Tibial artery (tissue), 4 donors: ENCODE measurements at regions not wholly inside any gene's neighbourhood (a gene's known extent, or its start where the extent isn't known, plus 50 kb on each side); places are given as distances from the start of the nearest gene placed in this dataset.
"Not testable (repeated sequence)": the region's sequence is repeated elsewhere in the genome, so short reads cannot be mapped to it uniquely, and the experiment has no call there.

Experiments
- DNase-seq, 2 donors: peaks; one replicate each; pipeline ENCODE4 v3.0.0-alpha.2; 2019
- H3K27ac ChIP-seq, 2 donors: fragments of 200-600 bp; sonication (generic) in 1 of 2; 1 replicate in 1 of 2; 2 replicates in 1 of 2; pipeline ENCODE4 v1.5.1; 2018 to 2019; ENCODE audit warnings: mild to moderate bottlenecking in 1 of 2
- H3K27me3 ChIP-seq, 2 donors: fragments of 200-600 bp; sonication (generic) in 1 of 2; one replicate each; pipeline versions ENCODE4 v1.5.1 to v1.6.0; 2016 to 2019
- H3K36me3 ChIP-seq, 3 donors: fragments of 200-600 bp; sonication (generic) in 2 of 3; one replicate each; pipeline ENCODE4 v1.5.1; 2016 to 2019; ENCODE audit warnings: mild to moderate bottlenecking in 2 of 3
- H3K4me1 ChIP-seq, 4 donors: fragments of 200-600 bp; sonication (generic) in 2 of 4; 1 replicate in 3 of 4; 2 replicates in 1 of 4; pipeline ENCODE4 v1.5.1; 2016 to 2019
- H3K4me3 ChIP-seq, 2 donors: fragments of 200-600 bp; sonication (generic) in 1 of 2; 1 replicate in 1 of 2; 2 replicates in 1 of 2; pipeline ENCODE4 v1.5.1; 2018 to 2019; ENCODE audit warnings: mild to moderate bottlenecking in 2 of 2
- H3K9me3 ChIP-seq, 3 donors: fragments of 200-600 bp; sonication (generic) in 1 of 3; one replicate each; pipeline ENCODE4 v1.5.1; 2016 to 2019
- intact Hi-C: fragments of 100-400 bp; cut with DNase I; formaldehyde crosslinking; loops from one replicate; pipeline ENCODE4 v1.15.0; 2023; ENCODE audit warnings: low total_unique reads
- TF ChIP-seq, protein P1 (sequence below), 2 experiments: fragments of 200-600 bp in 1 of 2; fragments of 450-650 bp in 1 of 2; IDR thresholded peaks; one replicate each; pipeline ENCODE4 v1.5.1; 2017 to 2019; ENCODE audit warnings: antibody characterized with exemption in 2 of 2, mild to moderate bottlenecking in 1 of 2, moderate library complexity in 1 of 2

DNA sequence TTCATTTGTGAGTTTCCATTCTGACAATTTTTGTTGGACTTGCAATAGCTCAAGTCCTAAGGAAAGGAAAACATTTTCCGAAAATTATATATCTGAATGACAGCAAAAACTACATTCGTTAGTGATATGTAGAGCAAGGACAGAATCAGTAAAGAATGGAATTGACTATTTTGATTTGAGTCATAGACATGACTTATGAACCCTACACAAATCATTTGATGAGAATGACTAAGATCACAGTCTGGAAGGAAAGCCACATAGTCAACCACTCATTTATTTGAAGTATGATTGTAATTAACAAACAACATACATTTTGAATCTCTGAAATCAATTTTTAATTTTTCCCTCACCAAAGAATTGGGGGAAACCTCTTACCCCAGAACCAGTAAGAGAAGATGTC, 231.6 kb upstream of the CRIM1 start:
- intact Hi-C loops = no loop called here
- Histone ChIP-seq H3K4me1 (no peaks in the 10 kb centered on the region), H3K9me3 (peaks cover 0 to 6% (median 0%) of the 10 kb centered on the region in 3 donors), H3K36me3 (no peaks in the 10 kb centered on the region), H3K27me3 (peaks cover 0 to 7% of the 10 kb centered on the region in 2 donors), H3K27ac (no peak overlapping the region), H3K4me3 (no peak overlapping the region)
- TF ChIP-seq, protein P1, sequence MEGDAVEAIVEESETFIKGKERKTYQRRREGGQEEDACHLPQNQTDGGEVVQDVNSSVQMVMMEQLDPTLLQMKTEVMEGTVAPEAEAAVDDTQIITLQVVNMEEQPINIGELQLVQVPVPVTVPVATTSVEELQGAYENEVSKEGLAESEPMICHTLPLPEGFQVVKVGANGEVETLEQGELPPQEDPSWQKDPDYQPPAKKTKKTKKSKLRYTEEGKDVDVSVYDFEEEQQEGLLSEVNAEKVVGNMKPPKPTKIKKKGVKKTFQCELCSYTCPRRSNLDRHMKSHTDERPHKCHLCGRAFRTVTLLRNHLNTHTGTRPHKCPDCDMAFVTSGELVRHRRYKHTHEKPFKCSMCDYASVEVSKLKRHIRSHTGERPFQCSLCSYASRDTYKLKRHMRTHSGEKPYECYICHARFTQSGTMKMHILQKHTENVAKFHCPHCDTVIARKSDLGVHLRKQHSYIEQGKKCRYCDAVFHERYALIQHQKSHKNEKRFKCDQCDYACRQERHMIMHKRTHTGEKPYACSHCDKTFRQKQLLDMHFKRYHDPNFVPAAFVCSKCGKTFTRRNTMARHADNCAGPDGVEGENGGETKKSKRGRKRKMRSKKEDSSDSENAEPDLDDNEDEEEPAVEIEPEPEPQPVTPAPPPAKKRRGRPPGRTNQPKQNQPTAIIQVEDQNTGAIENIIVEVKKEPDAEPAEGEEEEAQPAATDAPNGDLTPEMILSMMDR (IDR thresholded peaks at IDR 0.05) = no peak
- no peak for DNase-seq

DNA sequence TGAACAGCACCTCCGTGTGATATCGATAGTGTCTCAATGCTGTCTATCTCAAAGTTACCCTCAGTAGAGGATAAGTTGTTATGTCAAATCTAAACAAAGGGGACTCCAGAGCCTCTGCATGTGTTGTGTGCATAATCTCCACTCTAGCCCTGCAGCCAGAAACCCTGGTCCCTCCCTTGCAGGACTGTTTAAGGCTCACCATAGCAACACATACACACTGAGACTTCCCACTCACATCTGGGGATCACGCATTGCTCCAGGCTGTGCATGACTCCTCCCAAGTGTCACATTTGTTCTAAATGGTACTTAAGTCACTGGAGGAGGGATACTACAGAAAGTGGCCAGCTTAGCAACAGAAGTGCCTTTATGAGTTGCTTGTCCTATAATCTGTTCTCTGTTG, 258.6 kb upstream of the CRIM1 start:
- DNase-seq = no peak
- no peak overlapping the region for H3K27ac ChIP-seq
- H3K27me3 ChIP-seq = no peaks in the 10 kb centered on the region
- H3K36me3 ChIP-seq = no peaks in the 10 kb centered on the region
- TF ChIP-seq, protein P1 (IDR thresholded peaks at IDR 0.05) = no peak
- H3K9me3 ChIP-seq = peaks cover 0 to 9% (median 7%) of the 10 kb centered on the region in 3 donors
- H3K4me3 ChIP-seq = no peak overlapping the region
- H3K4me1 ChIP-seq = no peaks in the 10 kb centered on the region
- intact Hi-C loops = no loop called here

DNA sequence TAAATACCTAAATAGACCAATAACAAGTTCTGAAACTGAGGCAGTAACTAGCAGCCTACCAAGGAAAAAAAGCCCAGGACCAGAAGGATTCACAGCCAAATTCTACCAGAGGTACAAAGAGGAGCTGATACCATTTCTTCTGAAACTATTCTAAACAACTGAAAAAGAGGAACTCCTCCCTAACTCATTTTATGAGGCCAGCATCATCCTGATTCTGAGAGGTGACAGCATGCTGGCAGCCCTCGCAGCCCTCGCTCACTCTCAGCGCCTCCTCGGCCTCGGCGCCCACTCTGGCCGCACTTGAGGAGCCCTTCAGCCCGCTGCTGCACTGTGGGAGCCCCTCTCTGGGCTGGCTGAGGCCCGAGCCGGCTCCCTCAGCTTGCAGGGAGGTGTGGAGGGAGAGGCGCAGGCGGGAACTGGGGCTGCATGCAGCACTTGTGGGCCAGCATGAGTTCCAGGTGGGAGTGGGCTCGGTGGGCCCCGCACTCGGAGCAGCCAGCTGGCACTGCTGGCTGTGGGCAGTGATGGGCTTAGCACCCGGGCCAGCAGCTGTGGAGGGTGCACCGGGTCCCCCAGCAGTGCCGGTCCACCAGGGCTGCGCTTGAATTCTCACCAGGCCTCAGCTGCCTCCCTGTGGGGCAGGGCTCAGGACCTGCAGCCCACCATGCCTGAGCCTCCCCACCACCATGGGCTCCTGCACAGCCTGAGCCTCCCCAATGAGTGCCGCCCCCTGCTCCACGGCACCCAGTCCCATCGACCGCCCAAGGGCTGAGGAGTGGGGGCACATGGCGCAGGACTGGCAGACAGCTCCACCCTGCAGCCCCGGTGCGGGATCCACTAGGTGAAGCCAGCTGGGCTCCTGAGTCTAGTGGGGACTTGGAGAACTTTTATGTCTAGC, 263.5 kb upstream of the CRIM1 start:
- H3K27ac ChIP-seq, H3K36me3 ChIP-seq, H3K4me1 ChIP-seq, intact Hi-C loops, DNase-seq, H3K27me3 ChIP-seq, H3K4me3 ChIP-seq: not testable (repeated sequence)
- H3K9me3 ChIP-seq = peaks cover 0 to 14% (median 10%) of the 10 kb centered on the region in 3 donors

DNA sequence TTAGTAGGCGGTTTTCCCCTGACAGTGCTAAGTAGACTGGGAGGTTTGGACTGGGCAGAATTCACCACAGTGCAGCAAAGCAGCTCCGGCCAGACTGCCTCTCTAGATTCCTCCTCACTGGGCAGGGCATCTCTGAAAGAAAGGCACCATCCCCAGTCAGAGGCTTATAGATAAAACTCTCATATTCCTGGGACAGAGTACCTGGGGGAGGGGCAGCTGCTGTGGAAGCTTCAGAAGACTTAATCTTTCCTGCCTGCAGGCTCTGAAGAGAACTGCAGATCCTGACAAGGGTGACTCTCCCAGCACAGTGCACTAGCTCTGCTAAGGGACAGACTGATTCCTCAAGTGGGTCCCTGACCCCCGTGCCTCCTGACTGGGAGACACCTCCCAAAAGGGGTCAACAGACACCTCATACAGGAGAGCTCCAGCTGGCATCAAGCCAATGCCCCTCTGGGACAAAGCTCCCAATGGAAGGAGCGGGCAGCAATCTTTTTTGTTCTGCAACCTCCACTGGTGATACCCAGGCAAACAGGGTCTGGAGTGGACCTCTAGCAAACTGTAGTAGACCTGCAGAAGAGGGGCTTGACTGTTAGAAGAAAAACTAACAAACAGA, 266.8 kb upstream of the CRIM1 start:
- Histone ChIP-seq H3K27ac (no peak overlapping the region), H3K4me1 (no peaks in the 10 kb centered on the region), H3K27me3 (no peaks in the 10 kb centered on the region), H3K9me3 (peaks cover 0 to 10% (median 9%) of the 10 kb centered on the region in 3 donors), H3K4me3 (no peak overlapping the region), H3K36me3 (no peaks in the 10 kb centered on the region)
- intact Hi-C loops = no loop called here
- no peak for DNase-seq
- TF ChIP-seq, protein P1 (IDR thresholded peaks at IDR 0.05) = no peak

DNA sequence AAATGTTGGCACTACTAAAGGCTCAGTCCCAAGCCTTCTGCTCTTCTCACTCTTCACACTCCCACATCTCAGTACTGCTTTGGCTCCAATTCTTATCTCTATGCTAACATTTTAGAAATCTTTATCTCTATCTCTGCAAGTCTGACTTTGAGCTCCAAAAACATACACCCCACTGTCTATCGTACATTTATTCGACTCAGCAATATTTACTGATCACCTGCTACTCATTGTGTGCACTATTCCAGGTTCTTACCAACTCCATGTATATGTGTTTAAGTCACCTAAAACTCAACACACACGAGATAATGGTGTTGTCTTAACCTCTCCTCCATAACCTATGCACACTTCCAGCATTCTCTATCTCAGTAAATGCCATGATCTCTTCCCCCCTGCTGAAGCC, 268.2 kb upstream of the CRIM1 start:
- TF ChIP-seq, protein P1 (IDR thresholded peaks at IDR 0.05) = no peak
- Histone ChIP-seq H3K27ac (no peak overlapping the region), H3K27me3 (no peaks in the 10 kb centered on the region), H3K36me3 (no peaks in the 10 kb centered on the region), H3K4me3 (no peak overlapping the region), H3K9me3 (peaks cover 0 to 8% (median 6%) of the 10 kb centered on the region in 3 donors), H3K4me1 (no peaks in the 10 kb centered on the region)
- DNase-seq = no peak
- intact Hi-C loops = no loop called here

DNA sequence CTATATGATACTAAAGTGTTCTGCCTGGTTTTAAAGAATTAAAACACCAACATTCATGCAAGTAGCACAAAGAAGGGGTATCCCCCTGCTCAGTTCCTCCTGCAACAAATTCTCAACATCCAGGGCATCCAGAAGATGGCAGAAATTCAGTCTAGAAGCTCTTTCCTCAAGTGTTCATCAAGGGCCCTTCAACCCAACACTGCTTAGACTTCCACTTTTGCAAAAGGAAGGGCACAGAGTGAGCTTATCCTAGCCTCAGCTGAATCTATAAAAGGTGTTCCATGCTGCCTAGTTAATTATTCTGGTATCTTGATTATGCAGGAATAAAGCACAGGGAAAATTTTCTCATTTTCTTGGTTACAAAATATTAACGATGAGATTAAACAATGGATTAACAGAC, 275.8 kb upstream of the CRIM1 start:
- no peaks in the 10 kb centered on the region for H3K9me3 ChIP-seq
- TF ChIP-seq, protein P1 (IDR thresholded peaks at IDR 0.05) = no peak
- H3K4me3 ChIP-seq = no peak overlapping the region
- H3K27me3 ChIP-seq = no peaks in the 10 kb centered on the region
- H3K27ac ChIP-seq = no peak overlapping the region
- H3K4me1 ChIP-seq = no peaks in the 10 kb centered on the region
- intact Hi-C loops = no loop called here
- H3K36me3 ChIP-seq = no peaks in the 10 kb centered on the region
- no peak for DNase-seq
